GM23248 (cell line): ENCODE measurements at regions not wholly inside any gene's neighbourhood (a gene's known extent, or its start where the extent isn't known, plus 50 kb on each side); places are given as distances from the start of the nearest gene placed in this dataset.

Experiments used
- DNase-seq: peaks from one replicate; pipeline ENCODE4 v3.0.0-alpha.2; 2015
- H2AFZ ChIP-seq: fragments of 200-600 bp; sonication (generic); 2 replicates; pipeline ENCODE4 v1.6.1; 2016; ENCODE audit warnings: antibody characterized with exemption
- H3F3A ChIP-seq: fragments of 200-600 bp; sonication (generic); 2 replicates; pipeline ENCODE4 v1.6.1; 2016; ENCODE audit warnings: mild to moderate bottlenecking, antibody characterized with exemption, mixed run types; ENCODE audit not compliant: insufficient read depth
- H3K27ac ChIP-seq: fragments of 200-600 bp; sonication (generic); 2 replicates; pipeline ENCODE4 v1.5.1; 2016; ENCODE audit warnings: mild to moderate bottlenecking
- H3K27me3 ChIP-seq: fragments of 200-600 bp; sonication (generic); replicated peaks from 2 replicates; pipeline ENCODE4 v1.6.1; 2016; ENCODE audit warnings: mild to moderate bottlenecking; ENCODE audit not compliant: insufficient read depth
- H3K36me3 ChIP-seq: fragments of 200-600 bp; sonication (generic); 2 replicates; pipeline ENCODE4 v1.6.1; 2016; ENCODE audit warnings: low read depth, mild to moderate bottlenecking
- H3K4me1 ChIP-seq: fragments of 200-600 bp; sonication (generic); 2 replicates; pipeline ENCODE4 v1.6.1; 2016; ENCODE audit warnings: mild to moderate bottlenecking; ENCODE audit not compliant: insufficient read depth
- H3K4me2 ChIP-seq: fragments of 200-600 bp; sonication (generic); one replicate; pipeline ENCODE4 v1.6.1; 2016; ENCODE audit warnings: mild to moderate bottlenecking; ENCODE audit not compliant: unreplicated experiment
- H3K4me3 ChIP-seq: fragments of 200-600 bp; sonication (generic); 2 replicates; pipeline ENCODE4 v1.5.1; 2016; ENCODE audit warnings: mild to moderate bottlenecking
- H3K79me2 ChIP-seq: fragments of 200-600 bp; sonication (generic); 2 replicates; pipeline ENCODE4 v1.6.1; 2016; ENCODE audit warnings: mild to moderate bottlenecking; ENCODE audit not compliant: insufficient read depth
- H3K9ac ChIP-seq: fragments of 200-600 bp; sonication (generic); 2 replicates; pipeline ENCODE4 v1.6.1; 2016; ENCODE audit warnings: mild to moderate bottlenecking
- H3K9me2 ChIP-seq: fragments of 200-600 bp; sonication (generic); 2 replicates; pipeline ENCODE4 v1.6.1; 2016; ENCODE audit warnings: mixed run types, mild to moderate bottlenecking, moderate library complexity; ENCODE audit not compliant: insufficient read depth
- H3K9me3 ChIP-seq: fragments of 200-600 bp; sonication (generic); one replicate; pipeline ENCODE4 v1.6.1; 2017; ENCODE audit warnings: low read depth
- H4K20me1 ChIP-seq: fragments of 200-600 bp; sonication (generic); 2 replicates; pipeline ENCODE4 v1.6.0; 2016; ENCODE audit not compliant: insufficient read depth
- EZH2 ChIP-seq: fragments of 200-600 bp; sonication (generic); IDR thresholded peaks from 2 replicates; pipeline ENCODE4 v1.6.1; 2018; ENCODE audit warnings: antibody characterized with exemption, mild to moderate bottlenecking; ENCODE audit not compliant: insufficient read depth, poor library complexity, severe bottlenecking
- EZH2phosphoT487 ChIP-seq: fragments of 200-600 bp; sonication (generic); IDR thresholded peaks from 2 replicates; pipeline ENCODE4 v1.6.1; 2018; ENCODE audit warnings: antibody characterized with exemption, moderate library complexity, mild to moderate bottlenecking, low read depth; ENCODE audit not compliant: insufficient read depth
- WGBS, 2 experiments: methylation state at CpG; one replicate each; pipeline ENCODE4 v1.1.6; 2015 to 2017; ENCODE audit warnings: low lambda C conversion rate in 2 of 2, low coverage in 1 of 2; ENCODE audit errors: missing lambda C conversion rate in 2 of 2; 5-methylcytosine and 5-hydroxymethylcytosine counted together
- in situ Hi-C: fragments of 300-500 bp; cut with MboI; formaldehyde crosslinking; loops from 2 replicates; pipeline ENCODE4 v1.15.0; 2020

DNA sequence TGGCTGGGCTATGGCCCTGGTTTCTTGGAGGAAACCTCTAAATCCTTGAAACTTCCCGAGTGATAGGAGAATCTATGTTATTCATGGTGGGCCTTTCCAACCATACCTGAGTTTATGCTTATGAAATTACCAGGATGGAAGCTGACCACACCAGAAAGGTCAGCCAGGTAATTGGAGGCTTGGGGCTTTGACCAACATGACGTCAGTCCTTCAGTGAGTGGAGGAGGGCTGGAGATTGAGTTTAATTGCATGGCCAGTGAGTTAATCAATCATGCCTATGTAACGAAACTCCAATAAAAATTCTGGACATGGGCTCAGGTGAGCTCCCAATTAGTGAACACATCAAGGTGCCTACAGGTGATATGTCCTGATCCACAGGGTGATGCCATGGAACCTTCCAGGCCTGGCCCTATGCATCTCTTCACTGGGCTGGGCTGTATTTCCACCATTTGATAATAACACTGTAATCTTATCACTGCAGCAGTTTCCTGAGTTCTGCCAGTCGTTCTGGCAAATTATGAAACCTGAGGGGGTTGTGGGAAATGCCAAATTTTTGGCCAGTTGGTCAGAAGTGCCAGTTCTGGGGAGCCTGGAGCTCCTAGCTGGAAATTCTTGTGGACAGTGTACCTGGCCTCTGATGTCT is 106.5 kb downstream of the CDH26 start:
- H3K36me3 ChIP-seq = no peaks in the 10 kb centered on the region
- peaks cover 12% of the 10 kb centered on the region; the same call in 1 of the 2 replicates for H3K27me3 ChIP-seq
- peaks cover 22% of the 10 kb centered on the region for H3F3A ChIP-seq
- H3K27ac ChIP-seq = no peak overlapping the region
- no peak overlapping the region for H3K4me2 ChIP-seq
- H3K9me2 ChIP-seq = no peaks in the 10 kb centered on the region
- H3K79me2 ChIP-seq = no peaks in the 10 kb centered on the region
- H3K9me3 ChIP-seq = no peaks in the 10 kb centered on the region
- no peak for TF ChIP-seq EZH2
- no peak for TF ChIP-seq EZH2phosphoT487
- WGBS, 2 experiments = 78 to 82% methylated on average over 4 of the region's 4 CpGs
- H2AFZ ChIP-seq = no peak overlapping the region
- peaks cover 24% of the 10 kb centered on the region for H3K4me1 ChIP-seq
- H4K20me1 ChIP-seq = no peaks in the 10 kb centered on the region
- no peak for DNase-seq
- no peak overlapping the region for H3K9ac ChIP-seq
- in situ Hi-C loops = loop anchor here (25.0 kb wide), 1 partner anchor 1823 kb away; no protein-coding TSS in a partner anchor
- H3K4me3 ChIP-seq = no peak overlapping the region

DNA sequence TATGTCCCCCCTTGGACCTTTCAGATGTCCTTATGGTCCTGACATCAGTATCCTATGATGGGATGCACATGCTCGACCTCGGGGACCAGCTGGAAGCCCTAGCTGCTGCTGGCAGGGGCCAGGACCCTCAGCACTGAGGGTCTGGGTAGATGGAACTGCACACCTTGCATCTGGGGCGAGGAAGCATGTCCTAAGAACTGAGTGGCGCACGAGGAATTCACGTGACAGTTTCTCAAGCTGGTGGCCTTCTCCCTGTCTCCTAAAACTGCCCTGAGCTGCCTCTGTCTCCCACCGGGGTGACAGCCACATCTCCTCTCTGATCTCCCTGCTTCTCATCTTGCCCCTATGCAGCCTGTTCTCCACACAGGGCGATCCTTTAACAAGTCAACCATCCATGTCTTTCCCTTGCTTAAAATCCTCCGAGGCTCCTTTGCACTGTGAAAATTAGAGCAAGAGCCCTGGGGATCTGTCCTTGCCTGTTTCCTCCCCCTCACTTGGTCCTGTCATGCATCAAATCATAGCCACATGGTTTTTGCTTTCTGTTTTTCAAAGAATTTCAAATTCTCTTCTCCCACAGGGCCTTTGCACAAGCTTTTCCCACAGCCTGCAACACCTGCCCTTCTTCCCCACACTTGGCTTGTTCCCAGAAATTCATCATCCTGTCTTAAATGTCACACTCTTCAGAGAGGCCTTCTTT is 107.7 kb downstream of the CDH26 start:
- 79 to 80% methylated on average over 9 of the region's 9 CpGs for WGBS, 2 experiments
- Histone ChIP-seq H3F3A (peaks cover 22% of the 10 kb centered on the region), H3K9me3 (no peaks in the 10 kb centered on the region), H3K27me3 (peaks cover 19% of the 10 kb centered on the region; the same call in 1 of the 2 replicates), H3K4me3 (no peak overlapping the region), H2AFZ (no peak overlapping the region), H4K20me1 (no peaks in the 10 kb centered on the region), H3K27ac (no peak overlapping the region), H3K79me2 (no peaks in the 10 kb centered on the region), H3K9me2 (no peaks in the 10 kb centered on the region), H3K36me3 (no peaks in the 10 kb centered on the region), H3K4me2 (no peak overlapping the region), H3K9ac (no peak overlapping the region), H3K4me1 (peaks cover 24% of the 10 kb centered on the region)
- no peak for DNase-seq
- TF ChIP-seq EZH2 = no peak
- no peak for TF ChIP-seq EZH2phosphoT487
- in situ Hi-C loops = loop anchor here (25.0 kb wide), 1 partner anchor 1821 kb away; no protein-coding TSS in a partner anchor

DNA sequence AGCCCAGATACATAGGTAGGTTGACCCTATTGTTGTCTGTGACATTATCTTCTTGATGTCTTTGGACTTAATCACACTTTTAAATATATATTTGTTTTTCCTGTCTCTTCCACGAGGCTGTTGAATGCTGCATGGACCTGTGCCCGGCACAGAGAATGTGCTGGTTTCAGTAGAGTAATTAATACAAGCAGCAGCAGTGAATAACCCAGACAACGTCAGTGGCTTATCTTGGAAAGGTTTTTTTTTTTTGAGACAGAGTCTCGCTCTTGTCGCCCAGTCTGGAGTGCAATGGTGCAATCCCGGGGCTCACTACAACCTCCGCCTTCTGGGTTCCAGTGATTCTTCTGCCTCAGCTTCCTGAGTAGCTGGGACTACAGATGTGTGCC is 108.2 kb downstream of the CDH26 start:
- 14 to 25% methylated on average over 7 of the region's 7 CpGs for WGBS, 2 experiments
- no peak overlapping the region for H2AFZ ChIP-seq
- H3K9me2 ChIP-seq = no peaks in the 10 kb centered on the region
- H3K36me3 ChIP-seq = no peaks in the 10 kb centered on the region
- H3K79me2 ChIP-seq = no peaks in the 10 kb centered on the region
- peak; percentile 15 for DNase-seq
- no peak overlapping the region for H3K4me2 ChIP-seq
- H3K4me1 ChIP-seq = peaks cover 24% of the 10 kb centered on the region
- H3K9ac ChIP-seq = no peak overlapping the region
- TF ChIP-seq EZH2 (no peak), EZH2phosphoT487 (no peak)
- no peak overlapping the region for H3K27ac ChIP-seq
- H4K20me1 ChIP-seq = no peaks in the 10 kb centered on the region
- in situ Hi-C loops = loop anchor here (25.0 kb wide), 1 partner anchor 1821 kb away; no protein-coding TSS in a partner anchor
- H3F3A ChIP-seq = peaks cover 22% of the 10 kb centered on the region
- H3K4me3 ChIP-seq = no peak overlapping the region
- no peaks in the 10 kb centered on the region for H3K9me3 ChIP-seq
- H3K27me3 ChIP-seq = peaks cover 19% of the 10 kb centered on the region; the same call in 1 of the 2 replicates

DNA sequence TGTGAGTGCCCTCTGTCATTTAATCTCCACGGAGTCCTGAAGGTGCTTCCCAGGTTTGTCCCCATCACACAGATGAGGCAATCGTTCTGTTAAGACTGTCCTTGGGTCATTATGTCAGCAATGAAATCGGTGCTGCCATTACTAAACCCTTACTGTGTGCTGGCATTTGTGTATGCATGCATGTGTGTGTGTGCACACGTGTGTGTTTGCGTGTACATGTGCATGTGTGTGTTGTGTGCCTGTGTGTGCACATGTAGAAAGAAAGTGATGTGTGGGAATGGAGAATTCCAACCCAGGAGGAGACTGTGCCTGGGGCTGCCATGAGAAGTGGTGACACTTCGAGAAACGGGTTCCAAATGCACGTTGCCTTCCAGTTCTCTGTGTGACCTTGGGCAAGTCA is 110.3 kb downstream of the CDH26 start:
- H3K4me3 ChIP-seq = no peak overlapping the region
- no peaks in the 10 kb centered on the region for H3K36me3 ChIP-seq
- no peak overlapping the region for H2AFZ ChIP-seq
- H3K4me2 ChIP-seq = no peak overlapping the region
- no peak overlapping the region for H3K27ac ChIP-seq
- DNase-seq = no peak
- 60 to 74% methylated on average over 8 of the region's 8 CpGs for WGBS, 2 experiments
- H3K27me3 ChIP-seq = peaks cover 19% of the 10 kb centered on the region; the same call in 1 of the 2 replicates
- peaks cover 7% of the 10 kb centered on the region for H3F3A ChIP-seq
- TF ChIP-seq EZH2 = no peak
- TF ChIP-seq EZH2phosphoT487 = no peak
- in situ Hi-C loops = loop anchor here (25.0 kb wide), 1 partner anchor 1819 kb away; no protein-coding TSS in a partner anchor
- no peaks in the 10 kb centered on the region for H3K9me3 ChIP-seq
- H4K20me1 ChIP-seq = no peaks in the 10 kb centered on the region
- H3K9me2 ChIP-seq = no peaks in the 10 kb centered on the region
- peaks cover 6% of the 10 kb centered on the region for H3K4me1 ChIP-seq
- H3K79me2 ChIP-seq = no peaks in the 10 kb centered on the region
- no peak overlapping the region for H3K9ac ChIP-seq
